ENCODE measurements at regions not wholly inside any gene's neighbourhood (a gene's known extent, or its start where the extent isn't known, plus 50 kb on each side); places are given as distances from the start of the nearest gene placed in this dataset.
A peak's percentile ranks its signal among the peaks of the same experiment; 100 is the strongest.
"Not testable (repeated sequence)": the region's sequence is repeated elsewhere in the genome, so short reads cannot be mapped to it uniquely, and the experiment has no call there.

- ATAC-seq (ENCODE audit: insufficient read depth, low FRiP score) (no peak), DNase-seq (peak in 2 of 3 donors; percentile 4 to 22)
- H3K9me3 ChIP-seq (ENCODE audit: control insufficient read depth in 4 of 4, insufficient read depth in 3 of 4, low read length in 3 of 4) = no peaks in the 10 kb centered on the region
- no peak overlapping the region for H3K9ac ChIP-seq (ENCODE audit: insufficient read depth in 1 of 2, low read length in 2 of 2)
- no peaks in the 10 kb centered on the region for H3K4me1 ChIP-seq (ENCODE audit: control insufficient read depth in 5 of 5, insufficient read depth in 5 of 5, low read length in 5 of 5)
- 28 to 63% methylated on average over 1 of the region's 1 CpG for WGBS, 2 donors
- TF ChIP-seq, protein P1, sequence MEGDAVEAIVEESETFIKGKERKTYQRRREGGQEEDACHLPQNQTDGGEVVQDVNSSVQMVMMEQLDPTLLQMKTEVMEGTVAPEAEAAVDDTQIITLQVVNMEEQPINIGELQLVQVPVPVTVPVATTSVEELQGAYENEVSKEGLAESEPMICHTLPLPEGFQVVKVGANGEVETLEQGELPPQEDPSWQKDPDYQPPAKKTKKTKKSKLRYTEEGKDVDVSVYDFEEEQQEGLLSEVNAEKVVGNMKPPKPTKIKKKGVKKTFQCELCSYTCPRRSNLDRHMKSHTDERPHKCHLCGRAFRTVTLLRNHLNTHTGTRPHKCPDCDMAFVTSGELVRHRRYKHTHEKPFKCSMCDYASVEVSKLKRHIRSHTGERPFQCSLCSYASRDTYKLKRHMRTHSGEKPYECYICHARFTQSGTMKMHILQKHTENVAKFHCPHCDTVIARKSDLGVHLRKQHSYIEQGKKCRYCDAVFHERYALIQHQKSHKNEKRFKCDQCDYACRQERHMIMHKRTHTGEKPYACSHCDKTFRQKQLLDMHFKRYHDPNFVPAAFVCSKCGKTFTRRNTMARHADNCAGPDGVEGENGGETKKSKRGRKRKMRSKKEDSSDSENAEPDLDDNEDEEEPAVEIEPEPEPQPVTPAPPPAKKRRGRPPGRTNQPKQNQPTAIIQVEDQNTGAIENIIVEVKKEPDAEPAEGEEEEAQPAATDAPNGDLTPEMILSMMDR (IDR thresholded peaks at IDR 0.05; ENCODE audit: control extremely low read depth, extremely low read depth) = no peak
- no peaks in the 10 kb centered on the region for H3K27me3 ChIP-seq (ENCODE audit: control insufficient read depth in 3 of 3, insufficient read depth in 3 of 3, low read length in 2 of 3)
- H3K36me3 ChIP-seq (ENCODE audit: control insufficient read depth in 4 of 4, insufficient read depth in 4 of 4, low read length in 4 of 4) = no peaks in the 10 kb centered on the region
- H3K27ac ChIP-seq (ENCODE audit: low read depth in 1 of 2, low read length in 1 of 2) = no peak overlapping the region
- no peak overlapping the region for H3K4me3 ChIP-seq
These were observed 360.2 kb downstream of the ZIC3 start for GRCh38 chrX:137926090-137926489.

DNA sequence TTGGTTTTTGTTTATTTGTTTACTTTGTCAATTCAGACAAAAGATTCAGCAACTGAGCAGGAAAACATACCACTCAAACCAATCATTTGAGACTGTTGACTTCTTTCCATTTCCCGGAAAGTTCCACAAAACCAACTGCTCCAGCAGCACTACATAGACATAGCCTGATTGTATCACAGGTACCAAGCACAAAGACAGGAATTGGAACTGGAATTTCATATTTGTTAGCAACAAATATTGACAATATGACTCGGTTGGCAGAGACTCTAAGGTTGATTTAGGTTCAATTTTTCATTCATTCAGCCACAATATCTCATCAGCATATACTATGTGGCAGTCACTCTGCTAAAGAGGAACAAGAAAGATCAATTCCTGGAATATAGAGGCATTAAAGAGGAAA is 364.0 kb downstream of the ZIC3 start:
- H3K27ac ChIP-seq (ENCODE audit: low read depth in 1 of 2, low read length in 1 of 2) = no peak overlapping the region
- WGBS, 2 donors = 50 to 70% methylated on average over 2 of the region's 2 CpGs
- no peaks in the 10 kb centered on the region for H3K27me3 ChIP-seq (ENCODE audit: control insufficient read depth in 3 of 3, insufficient read depth in 3 of 3, low read length in 2 of 3)
- DNase-seq (no peak), ATAC-seq (ENCODE audit: insufficient read depth, low FRiP score) (no peak)
- H3K4me1 ChIP-seq (ENCODE audit: control insufficient read depth in 5 of 5, insufficient read depth in 5 of 5, low read length in 5 of 5) = no peaks in the 10 kb centered on the region
- TF ChIP-seq, protein P1 (IDR thresholded peaks at IDR 0.05; ENCODE audit: control extremely low read depth, extremely low read depth) = no peak
- H3K9ac ChIP-seq (ENCODE audit: insufficient read depth in 1 of 2, low read length in 2 of 2) = no peak overlapping the region
- no peaks in the 10 kb centered on the region for H3K36me3 ChIP-seq (ENCODE audit: control insufficient read depth in 4 of 4, insufficient read depth in 4 of 4, low read length in 4 of 4)
- peaks cover 0 to 8% (median 2%) of the 10 kb centered on the region in 4 donors for H3K9me3 ChIP-seq (ENCODE audit: control insufficient read depth in 4 of 4, insufficient read depth in 3 of 4, low read length in 3 of 4)
- no peak overlapping the region for H3K4me3 ChIP-seq

- Histone ChIP-seq H3K9me3 (ENCODE audit: control insufficient read depth in 4 of 4, insufficient read depth in 3 of 4, low read length in 3 of 4) (peaks cover 0 to 8% (median 4%) of the 10 kb centered on the region in 4 donors), H3K36me3 (ENCODE audit: control insufficient read depth in 4 of 4, insufficient read depth in 4 of 4, low read length in 4 of 4) (no peaks in the 10 kb centered on the region), H3K9ac (ENCODE audit: insufficient read depth in 1 of 2, low read length in 2 of 2) (no peak overlapping the region), H3K4me3 (no peak overlapping the region), H3K27me3 (ENCODE audit: control insufficient read depth in 3 of 3, insufficient read depth in 3 of 3, low read length in 2 of 3) (no peaks in the 10 kb centered on the region), H3K27ac (ENCODE audit: low read depth in 1 of 2, low read length in 1 of 2) (no peak overlapping the region), H3K4me1 (ENCODE audit: control insufficient read depth in 5 of 5, insufficient read depth in 5 of 5, low read length in 5 of 5) (no peaks in the 10 kb centered on the region)
- DNase-seq (no peak), ATAC-seq (ENCODE audit: insufficient read depth, low FRiP score) (no peak)
- 10 to 17% methylated on average over 2 of the region's 2 CpGs for WGBS, 2 donors
- TF ChIP-seq, protein P1 (IDR thresholded peaks at IDR 0.05; ENCODE audit: control extremely low read depth, extremely low read depth) = no peak
These were observed 364.6 kb downstream of the ZIC3 start for GRCh38 chrX:137930533-137930932.

GRCh38 chrX:137934214-137934613 is 368.3 kb downstream of the ZIC3 start:
- not testable (repeated sequence) for H3K4me1 ChIP-seq (ENCODE audit: control insufficient read depth in 5 of 5, insufficient read depth in 5 of 5, low read length in 5 of 5); ATAC-seq (ENCODE audit: insufficient read depth, low FRiP score); H3K36me3 ChIP-seq (ENCODE audit: control insufficient read depth in 4 of 4, insufficient read depth in 4 of 4, low read length in 4 of 4); H3K27ac ChIP-seq (ENCODE audit: low read depth in 1 of 2, low read length in 1 of 2); H3K9ac ChIP-seq (ENCODE audit: insufficient read depth in 1 of 2, low read length in 2 of 2); H3K4me3 ChIP-seq; H3K9me3 ChIP-seq (ENCODE audit: control insufficient read depth in 4 of 4, insufficient read depth in 3 of 4, low read length in 3 of 4); DNase-seq; H3K27me3 ChIP-seq (ENCODE audit: control insufficient read depth in 3 of 3, insufficient read depth in 3 of 3, low read length in 2 of 3)
- WGBS, 2 donors = 85 to 100% methylated on average over 1 of the region's 1 CpG

- 85 to 96% methylated on average over 4 of the region's 4 CpGs for WGBS, 2 donors
- ATAC-seq (ENCODE audit: insufficient read depth, low FRiP score) = not testable (repeated sequence)
These were observed 369.0 kb downstream of the ZIC3 start for GRCh38 chrX:137934887-137935286.

More at GRCh38 chrX:137934887-137935286, 369.0 kb downstream of the ZIC3 start:
- H3K27ac ChIP-seq (ENCODE audit: low read depth in 1 of 2, low read length in 1 of 2); H3K9me3 ChIP-seq (ENCODE audit: control insufficient read depth in 4 of 4, insufficient read depth in 3 of 4, low read length in 3 of 4); H3K27me3 ChIP-seq (ENCODE audit: control insufficient read depth in 3 of 3, insufficient read depth in 3 of 3, low read length in 2 of 3); H3K4me3 ChIP-seq; DNase-seq; H3K36me3 ChIP-seq (ENCODE audit: control insufficient read depth in 4 of 4, insufficient read depth in 4 of 4, low read length in 4 of 4); H3K9ac ChIP-seq (ENCODE audit: insufficient read depth in 1 of 2, low read length in 2 of 2); H3K4me1 ChIP-seq (ENCODE audit: control insufficient read depth in 5 of 5, insufficient read depth in 5 of 5, low read length in 5 of 5): not testable (repeated sequence)
